DMS 273 (cell line): ENCODE measurements at regions not wholly inside any gene's neighbourhood (a gene's known extent, or its start where the extent isn't known, plus 50 kb on each side); places are given as distances from the start of the nearest gene placed in this dataset.
"Not testable (repeated sequence)": the region's sequence is repeated elsewhere in the genome, so short reads cannot be mapped to it uniquely, and the experiment has no call there.

Source experiments
- DNase-seq: peaks from one replicate; lab custom pipeline; 2025; ENCODE audit not compliant: unreplicated experiment; lab: John Stamatoyannopoulos, UW

GRCh38 chr1:46878173-46878782 is 63.0 kb downstream of the CYP4A11 start:
- peak; percentile 65 for DNase-seq

- not testable (repeated sequence) for DNase-seq
Measured at GRCh38 chr1:46876093-46876492, 65.2 kb downstream of the CYP4A11 start.
